Activated T-helper 1 cell treated with anti-CD3 and anti-CD28 coated beads, Interleukin-12 subunit alpha, Interleukin-12 subunit beta, Interleukin-2, Interleukin-4 antibody, amounts not matched to agents 30 ng/mL and 10 ng/mL and 1 ng/mL, durations not matched to agents 14 hours and 24 hours and 36 hours (primary cell): ENCODE measurements at regions not wholly inside any gene's neighbourhood (a gene's known extent, or its start where the extent isn't known, plus 50 kb on each side); places are given as distances from the start of the nearest gene placed in this dataset.

Experiments used
- DNase-seq: peaks from one replicate; pipeline ENCODE4 v3.0.0; 2021; ENCODE audit warnings: low spot score
- H3K27ac Mint-ChIP-seq: one replicate; pipeline ENCODE4 v1.8.0; 2021; ENCODE audit warnings: mild to moderate bottlenecking, mixed read lengths
- H3K27me3 Mint-ChIP-seq: one replicate; pipeline ENCODE4 v1.8.0; 2022; ENCODE audit warnings: mild to moderate bottlenecking, moderate library complexity, mixed read lengths; ENCODE audit not compliant: insufficient read depth
- H3K36me3 Mint-ChIP-seq: one replicate; pipeline ENCODE4 v1.8.0; 2021; ENCODE audit warnings: low read depth, mixed read lengths
- H3K4me1 Mint-ChIP-seq: one replicate; pipeline ENCODE4 v1.8.0; 2021; ENCODE audit warnings: low read depth, mixed read lengths
- H3K4me3 Mint-ChIP-seq: one replicate; pipeline ENCODE4 v1.8.0; 2021; ENCODE audit warnings: mild to moderate bottlenecking, moderate library complexity, mixed read lengths
- H3K9me3 Mint-ChIP-seq: one replicate; pipeline ENCODE4 v1.8.0; 2021; ENCODE audit warnings: mixed read lengths
- intact Hi-C: fragments of 100-400 bp; cut with micrococcal nuclease; formaldehyde crosslinking; loops from one replicate; pipeline ENCODE4 v1.15.1; 2024

GRCh38 chr11:107092667-107093066 lies 74.4 kb upstream of the GUCY1A2 start:
- Mint-ChIP-seq H3K9me3 (peaks cover 56% of the 10 kb centered on the region), H3K27ac (no peak overlapping the region), H3K4me3 (no peak overlapping the region), H3K27me3 (no peaks in the 10 kb centered on the region), H3K36me3 (no peaks in the 10 kb centered on the region), H3K4me1 (no peaks in the 10 kb centered on the region)
- intact Hi-C loops = no loop called here
- DNase-seq = no peak

- no peak overlapping the region for H3K27ac Mint-ChIP-seq
Measured at GRCh38 chr11:107078375-107078774, 60.1 kb upstream of the GUCY1A2 start.

GRCh38 chr11:107076832-107077231 lies 58.6 kb upstream of the GUCY1A2 start:
- H3K27ac Mint-ChIP-seq = no peak overlapping the region
- intact Hi-C loops = no loop called here
- H3K4me3 Mint-ChIP-seq = no peak overlapping the region
- H3K4me1 Mint-ChIP-seq = no peaks in the 10 kb centered on the region
- no peak for DNase-seq
- H3K36me3 Mint-ChIP-seq = no peaks in the 10 kb centered on the region
- peaks cover 7% of the 10 kb centered on the region for H3K9me3 Mint-ChIP-seq
- no peaks in the 10 kb centered on the region for H3K27me3 Mint-ChIP-seq

More at GRCh38 chr11:107078375-107078774, 60.1 kb upstream of the GUCY1A2 start:
- Mint-ChIP-seq H3K36me3 (no peaks in the 10 kb centered on the region), H3K9me3 (peaks cover 7% of the 10 kb centered on the region), H3K4me1 (no peaks in the 10 kb centered on the region), H3K4me3 (no peak overlapping the region), H3K27me3 (no peaks in the 10 kb centered on the region)
- DNase-seq = no peak
- intact Hi-C loops = no loop called here

GRCh38 chr11:107071129-107071528 lies 52.9 kb upstream of the GUCY1A2 start:
- DNase-seq = no peak
- H3K4me3 Mint-ChIP-seq = no peak overlapping the region
- no peaks in the 10 kb centered on the region for H3K27me3 Mint-ChIP-seq
- H3K4me1 Mint-ChIP-seq = no peaks in the 10 kb centered on the region
- H3K9me3 Mint-ChIP-seq = no peaks in the 10 kb centered on the region
- no peaks in the 10 kb centered on the region for H3K36me3 Mint-ChIP-seq
- no peak overlapping the region for H3K27ac Mint-ChIP-seq
- intact Hi-C loops = no loop called here
